ENCODE measurements at regions not wholly inside any gene's neighbourhood (a gene's known extent, or its start where the extent isn't known, plus 50 kb on each side); places are given as distances from the start of the nearest gene placed in this dataset.
"Not testable (repeated sequence)": the region's sequence is repeated elsewhere in the genome, so short reads cannot be mapped to it uniquely, and the experiment has no call there.

DNA sequence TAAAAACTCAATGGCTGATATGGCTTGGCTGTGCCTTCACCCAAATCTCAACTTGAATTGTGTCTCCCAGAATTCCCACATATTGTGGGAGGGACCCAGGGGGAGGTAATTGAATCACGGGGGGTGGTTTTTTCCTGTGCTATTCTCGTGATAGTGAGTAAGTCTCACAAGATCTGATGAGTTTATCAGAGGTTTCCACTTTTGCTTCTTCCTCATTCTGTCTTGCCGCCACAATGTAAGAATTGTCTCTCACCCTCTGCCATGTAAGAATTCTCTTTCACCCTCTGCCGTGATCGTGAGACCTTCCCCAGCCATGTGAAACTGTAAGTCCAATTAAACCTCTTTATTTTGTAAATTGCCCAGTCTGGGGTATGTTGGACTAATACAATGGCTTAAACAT lies 115.6 kb upstream of the MTPN start:
- TF ChIP-seq, protein P1, sequence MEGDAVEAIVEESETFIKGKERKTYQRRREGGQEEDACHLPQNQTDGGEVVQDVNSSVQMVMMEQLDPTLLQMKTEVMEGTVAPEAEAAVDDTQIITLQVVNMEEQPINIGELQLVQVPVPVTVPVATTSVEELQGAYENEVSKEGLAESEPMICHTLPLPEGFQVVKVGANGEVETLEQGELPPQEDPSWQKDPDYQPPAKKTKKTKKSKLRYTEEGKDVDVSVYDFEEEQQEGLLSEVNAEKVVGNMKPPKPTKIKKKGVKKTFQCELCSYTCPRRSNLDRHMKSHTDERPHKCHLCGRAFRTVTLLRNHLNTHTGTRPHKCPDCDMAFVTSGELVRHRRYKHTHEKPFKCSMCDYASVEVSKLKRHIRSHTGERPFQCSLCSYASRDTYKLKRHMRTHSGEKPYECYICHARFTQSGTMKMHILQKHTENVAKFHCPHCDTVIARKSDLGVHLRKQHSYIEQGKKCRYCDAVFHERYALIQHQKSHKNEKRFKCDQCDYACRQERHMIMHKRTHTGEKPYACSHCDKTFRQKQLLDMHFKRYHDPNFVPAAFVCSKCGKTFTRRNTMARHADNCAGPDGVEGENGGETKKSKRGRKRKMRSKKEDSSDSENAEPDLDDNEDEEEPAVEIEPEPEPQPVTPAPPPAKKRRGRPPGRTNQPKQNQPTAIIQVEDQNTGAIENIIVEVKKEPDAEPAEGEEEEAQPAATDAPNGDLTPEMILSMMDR (IDR thresholded peaks at IDR 0.05; ENCODE audit: low read depth, low read length): not testable (repeated sequence)
- not testable (repeated sequence) for TF ChIP-seq POLR2A (IDR thresholded peaks at IDR 0.05; ENCODE audit: extremely low read depth, insufficient read length); MYC (IDR thresholded peaks at IDR 0.05; ENCODE audit: low read depth, low read length)
- TF ChIP-seq, protein P2, sequence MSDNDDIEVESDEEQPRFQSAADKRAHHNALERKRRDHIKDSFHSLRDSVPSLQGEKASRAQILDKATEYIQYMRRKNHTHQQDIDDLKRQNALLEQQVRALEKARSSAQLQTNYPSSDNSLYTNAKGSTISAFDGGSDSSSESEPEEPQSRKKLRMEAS (IDR thresholded peaks at IDR 0.05; ENCODE audit: low read depth, low read length): not testable (repeated sequence)

Data from NB4 (cell line).